ENCODE measurements at regions not wholly inside any gene's neighbourhood (a gene's known extent, or its start where the extent isn't known, plus 50 kb on each side); places are given as distances from the start of the nearest gene placed in this dataset.

- TF ChIP-seq CTCF (IDR thresholded peaks at IDR 0.05; ENCODE audit: low read depth, low read length, missing input control), result no peak
- TF ChIP-seq JUND (IDR thresholded peaks at IDR 0.05), result no peak
- TF ChIP-seq SP1 (IDR thresholded peaks at IDR 0.05), result no peak
- no peak for TF ChIP-seq REST (IDR thresholded peaks at IDR 0.05)
These were observed 344.5 kb upstream of the ATP5MC3 start for GRCh38 chr2:175525975-175526374.
